Activated CD8-positive, alpha-beta T cell treated with anti-CD3 and anti-CD28 coated beads for 36 hours (primary cell): ENCODE measurements at regions not wholly inside any gene's neighbourhood (a gene's known extent, or its start where the extent isn't known, plus 50 kb on each side); places are given as distances from the start of the nearest gene placed in this dataset.
"Not testable (repeated sequence)": the region's sequence is repeated elsewhere in the genome, so short reads cannot be mapped to it uniquely, and the experiment has no call there.

ENCODE experiments used
- ATAC-seq: fragments of 200-7000 bp; cut with Tn5 transposase; one replicate; pipeline ENCODE4 v1.10.0; 2021; ENCODE audit warnings: mild to moderate bottlenecking, moderate library complexity
- CTCF ChIA-PET: fragments of 350-600 bp; sonication (Branson Sonifier 250); formaldehyde crosslinking; loops from one replicate; lab custom pipeline; 2021; ENCODE audit warnings: antibody characterized with exemption; lab: Charles Lee
- POLR2A ChIA-PET: fragments of 350-600 bp; sonication (Branson Sonifier 250); formaldehyde crosslinking; loops from one replicate; lab custom pipeline; 2021; ENCODE audit warnings: antibody characterized with exemption; lab: Charles Lee
- DNase-seq: peaks from one replicate; pipeline ENCODE4 v3.0.0-alpha.2; 2020
- H3K27ac Mint-ChIP-seq: one replicate; pipeline ENCODE4 v1.8.0; 2021; ENCODE audit warnings: mild to moderate bottlenecking, mixed read lengths
- H3K27me3 Mint-ChIP-seq: one replicate; pipeline ENCODE4 v1.8.0; 2021; ENCODE audit warnings: mixed read lengths
- H3K36me3 Mint-ChIP-seq: one replicate; pipeline ENCODE4 v1.8.0; 2021; ENCODE audit warnings: low read depth, mixed read lengths
- H3K4me1 Mint-ChIP-seq: one replicate; pipeline ENCODE4 v1.8.0; 2021; ENCODE audit warnings: low read depth, mixed read lengths
- H3K4me3 Mint-ChIP-seq: one replicate; pipeline ENCODE4 v1.8.0; 2021; ENCODE audit warnings: mild to moderate bottlenecking, moderate library complexity, mixed read lengths
- H3K9me3 Mint-ChIP-seq: one replicate; pipeline ENCODE4 v1.8.0; 2021; ENCODE audit warnings: mixed read lengths
- intact Hi-C: fragments of 100-400 bp; cut with micrococcal nuclease; formaldehyde crosslinking; loops from one replicate; pipeline ENCODE4 v1.10.0; 2022
- TF ChIP-seq, protein P1 (sequence below): fragments of 200-600 bp; IDR thresholded peaks from one replicate; pipeline ENCODE4 v1.8.0; 2022; ENCODE audit warnings: antibody characterized with exemption, mild to moderate bottlenecking

DNA sequence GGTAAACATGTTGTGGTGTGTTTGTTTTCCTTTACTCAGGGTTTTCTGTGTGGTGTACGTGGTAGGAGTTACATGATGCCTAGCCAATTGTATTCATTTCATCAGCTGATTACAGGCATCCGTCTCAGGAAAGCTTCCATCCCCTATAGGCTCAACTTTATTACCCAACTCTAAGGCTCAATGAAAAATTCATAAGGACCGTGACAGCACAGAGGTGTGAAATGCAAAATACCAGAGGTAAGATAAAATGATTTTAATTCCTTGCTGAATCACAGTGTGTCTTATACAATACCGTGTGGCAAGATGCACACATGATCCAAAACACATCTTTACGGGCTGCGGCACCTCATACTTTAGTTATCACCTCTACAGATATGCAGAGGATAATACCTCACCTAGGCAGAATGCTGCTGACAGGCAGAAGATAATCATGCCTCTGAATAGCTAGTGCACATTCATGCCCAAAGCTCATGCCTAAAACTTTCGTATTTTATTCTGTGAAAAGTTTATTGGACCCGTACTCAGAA lies 87.2 kb upstream of the DIO2 start:
- ChIA-PET POLR2A (no interaction called here), CTCF (no interaction called here)
- Mint-ChIP-seq H3K4me3 (no peak overlapping the region), H3K27ac (no peak overlapping the region), H3K4me1 (no peaks in the 10 kb centered on the region), H3K36me3 (no peaks in the 10 kb centered on the region), H3K9me3 (peaks cover 6% of the 10 kb centered on the region), H3K27me3 (no peaks in the 10 kb centered on the region)
- intact Hi-C loops, result no loop called here
- TF ChIP-seq, protein P1, sequence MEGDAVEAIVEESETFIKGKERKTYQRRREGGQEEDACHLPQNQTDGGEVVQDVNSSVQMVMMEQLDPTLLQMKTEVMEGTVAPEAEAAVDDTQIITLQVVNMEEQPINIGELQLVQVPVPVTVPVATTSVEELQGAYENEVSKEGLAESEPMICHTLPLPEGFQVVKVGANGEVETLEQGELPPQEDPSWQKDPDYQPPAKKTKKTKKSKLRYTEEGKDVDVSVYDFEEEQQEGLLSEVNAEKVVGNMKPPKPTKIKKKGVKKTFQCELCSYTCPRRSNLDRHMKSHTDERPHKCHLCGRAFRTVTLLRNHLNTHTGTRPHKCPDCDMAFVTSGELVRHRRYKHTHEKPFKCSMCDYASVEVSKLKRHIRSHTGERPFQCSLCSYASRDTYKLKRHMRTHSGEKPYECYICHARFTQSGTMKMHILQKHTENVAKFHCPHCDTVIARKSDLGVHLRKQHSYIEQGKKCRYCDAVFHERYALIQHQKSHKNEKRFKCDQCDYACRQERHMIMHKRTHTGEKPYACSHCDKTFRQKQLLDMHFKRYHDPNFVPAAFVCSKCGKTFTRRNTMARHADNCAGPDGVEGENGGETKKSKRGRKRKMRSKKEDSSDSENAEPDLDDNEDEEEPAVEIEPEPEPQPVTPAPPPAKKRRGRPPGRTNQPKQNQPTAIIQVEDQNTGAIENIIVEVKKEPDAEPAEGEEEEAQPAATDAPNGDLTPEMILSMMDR, result no peak
- DNase-seq, result no peak
- no peak for ATAC-seq

DNA sequence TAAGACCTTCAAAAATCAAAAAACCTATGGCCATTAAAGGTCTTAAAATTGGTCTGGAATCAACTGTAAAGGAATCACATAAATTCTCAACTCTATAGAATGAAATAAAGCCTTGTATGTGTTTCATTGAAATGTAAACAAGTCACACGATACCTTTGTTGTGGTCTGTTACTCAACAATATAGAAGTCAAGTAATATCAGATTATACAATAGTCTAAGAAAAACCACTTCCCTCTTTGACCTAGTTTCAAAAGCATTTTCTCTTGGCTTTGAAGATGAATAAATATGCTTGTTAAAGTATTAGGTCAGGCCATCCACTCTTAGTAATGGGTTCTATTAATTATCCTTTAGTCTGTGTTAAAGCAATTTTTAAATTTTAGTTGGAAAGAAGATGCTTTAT lies 79.8 kb upstream of the DIO2 start:
- no peaks in the 10 kb centered on the region for H3K4me1 Mint-ChIP-seq
- POLR2A ChIA-PET, result no interaction called here
- peaks cover 2% of the 10 kb centered on the region for H3K9me3 Mint-ChIP-seq
- no peak for DNase-seq
- no peaks in the 10 kb centered on the region for H3K36me3 Mint-ChIP-seq
- TF ChIP-seq, protein P1, result no peak
- intact Hi-C loops, result no loop called here
- ATAC-seq, result no peak
- CTCF ChIA-PET, result interaction anchor here (0.6 kb wide), 1 partner anchor 681 kb away, joined by 3 read pairs; no protein-coding TSS in a partner anchor
- no peak overlapping the region for H3K27ac Mint-ChIP-seq
- H3K27me3 Mint-ChIP-seq, result no peaks in the 10 kb centered on the region
- no peak overlapping the region for H3K4me3 Mint-ChIP-seq

DNA sequence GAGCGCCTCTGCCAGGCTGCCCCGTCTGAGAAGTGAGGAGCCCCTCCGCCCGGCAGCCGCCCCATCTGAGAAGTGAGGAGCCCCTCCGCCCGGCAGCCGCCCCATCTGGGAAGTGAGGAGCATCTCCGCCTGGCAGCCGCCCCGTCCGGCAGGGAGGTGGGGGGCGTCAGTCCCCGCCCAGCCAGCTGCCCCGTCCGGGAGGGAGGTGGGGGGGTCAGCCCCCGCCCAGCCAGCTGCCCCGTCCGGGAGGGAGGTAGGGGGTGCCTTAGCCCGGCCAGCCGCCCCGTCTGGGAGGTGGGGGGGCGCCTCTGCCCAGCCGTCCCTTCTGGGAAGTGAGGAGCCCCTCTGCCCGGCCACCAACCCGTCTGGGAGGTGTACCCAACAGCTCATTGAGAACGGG lies 75.4 kb upstream of the DIO2 start:
- H3K4me1 Mint-ChIP-seq, DNase-seq, ATAC-seq, H3K9me3 Mint-ChIP-seq, H3K36me3 Mint-ChIP-seq, CTCF ChIA-PET, POLR2A ChIA-PET, H3K27me3 Mint-ChIP-seq, H3K4me3 Mint-ChIP-seq, H3K27ac Mint-ChIP-seq, intact Hi-C loops: not testable (repeated sequence)

DNA sequence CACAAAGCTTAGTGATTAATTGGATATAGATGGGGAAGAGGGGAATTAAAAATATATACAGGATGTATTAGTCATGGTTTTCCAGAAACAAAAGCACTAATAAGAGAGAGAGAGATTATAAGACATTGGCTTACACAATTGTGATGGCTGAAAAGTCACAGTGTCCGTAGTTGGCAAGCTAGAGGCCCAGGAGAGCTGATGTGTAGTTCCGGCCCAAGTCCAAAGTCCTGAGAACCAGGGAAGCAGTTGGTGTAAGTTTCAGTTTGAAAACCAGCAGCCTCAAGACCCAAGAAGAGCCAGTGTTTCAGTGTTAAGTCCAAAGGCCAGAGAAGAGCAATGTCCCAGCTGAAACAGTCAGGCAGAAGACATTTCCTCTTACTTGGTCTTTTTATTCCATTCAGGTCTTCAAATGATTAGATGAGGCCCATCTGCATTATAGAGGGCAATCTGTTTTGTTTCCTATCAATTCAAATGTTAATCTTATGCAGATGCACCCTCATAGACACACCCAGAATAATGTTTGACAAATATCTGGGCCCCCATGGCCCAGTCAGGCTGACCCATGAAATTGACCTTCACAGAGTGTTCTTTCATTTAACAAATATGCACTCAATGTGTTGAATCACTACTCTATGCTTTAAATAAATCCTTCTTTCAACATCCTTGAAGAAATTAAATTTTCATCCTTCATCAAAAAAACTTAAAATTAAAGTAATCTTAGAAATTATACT lies 67.2 kb upstream of the DIO2 start:
- intact Hi-C loops, result no loop called here
- CTCF ChIA-PET, result no interaction called here

DNA sequence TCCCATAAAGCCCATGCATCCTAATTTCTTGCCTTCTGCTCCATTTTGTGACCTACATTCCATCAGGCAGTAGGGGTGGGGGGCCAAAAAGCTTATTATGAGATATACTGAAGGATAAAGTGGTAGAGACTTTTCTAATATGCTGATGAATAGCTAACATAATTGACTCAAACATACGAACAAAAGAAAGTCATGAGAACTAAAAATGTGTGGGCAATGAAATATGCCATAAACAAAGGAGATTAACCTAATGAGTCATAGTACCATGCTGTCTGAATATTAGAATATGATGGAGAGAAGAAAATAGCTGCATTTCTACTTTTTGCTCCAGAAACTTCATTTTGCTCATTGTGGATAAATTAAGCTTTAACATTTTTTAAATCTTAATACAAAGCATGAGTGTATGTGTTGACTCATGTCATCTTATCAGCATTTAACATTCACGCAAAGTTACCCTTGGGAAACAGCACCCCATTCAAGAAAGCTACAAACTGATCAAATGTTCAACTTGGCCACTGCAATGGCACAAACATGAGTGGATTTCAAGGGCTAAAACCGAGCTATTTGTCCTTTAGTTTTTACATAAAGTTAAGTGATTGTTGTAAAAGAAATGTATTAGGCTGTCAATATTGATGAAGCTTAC lies 64.0 kb upstream of the DIO2 start:
- TF ChIP-seq, protein P1, result no peak
- no peaks in the 10 kb centered on the region for H3K27me3 Mint-ChIP-seq
- no peaks in the 10 kb centered on the region for H3K36me3 Mint-ChIP-seq
- DNase-seq (no peak), ATAC-seq (no peak)
- ChIA-PET CTCF (interaction anchor here (0.6 kb wide), 1 partner anchor 572 kb away, joined by 4 read pairs; no protein-coding TSS in a partner anchor), POLR2A (no interaction called here)
- no peak overlapping the region for H3K4me3 Mint-ChIP-seq
- no peak overlapping the region for H3K27ac Mint-ChIP-seq
- no peaks in the 10 kb centered on the region for H3K9me3 Mint-ChIP-seq
- H3K4me1 Mint-ChIP-seq, result no peaks in the 10 kb centered on the region
- intact Hi-C loops, result no loop called here

More for the DNA sequence above, 67.2 kb upstream of the DIO2 start:
- H3K27ac Mint-ChIP-seq, result no peak overlapping the region
- no peak for DNase-seq
- POLR2A ChIA-PET, result no interaction called here
- no peaks in the 10 kb centered on the region for H3K4me1 Mint-ChIP-seq
- TF ChIP-seq, protein P1, result no peak
- H3K4me3 Mint-ChIP-seq, result no peak overlapping the region
- peaks cover 3% of the 10 kb centered on the region for H3K9me3 Mint-ChIP-seq
- no peak for ATAC-seq
- H3K36me3 Mint-ChIP-seq, result no peaks in the 10 kb centered on the region
- H3K27me3 Mint-ChIP-seq, result no peaks in the 10 kb centered on the region

DNA sequence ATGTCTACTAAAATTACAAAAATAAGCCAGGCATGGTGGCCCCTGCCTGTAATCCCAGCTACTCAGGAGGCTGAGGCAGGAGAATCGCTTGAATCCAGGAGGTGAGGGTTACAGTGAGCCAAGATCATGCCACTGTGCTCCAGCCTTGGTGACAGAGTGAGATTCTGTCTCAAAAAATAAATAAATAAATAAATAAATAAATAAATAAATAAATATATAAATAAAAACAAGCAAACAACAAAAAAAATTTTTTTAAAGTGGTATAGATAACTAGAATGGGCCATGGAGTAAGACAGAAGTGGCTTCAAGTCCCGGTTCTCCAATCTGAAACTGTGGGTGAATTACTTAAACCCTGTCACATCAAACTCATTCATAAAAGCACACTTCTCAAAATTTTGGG lies 63.0 kb upstream of the DIO2 start:
- ATAC-seq, H3K27ac Mint-ChIP-seq, H3K36me3 Mint-ChIP-seq, H3K27me3 Mint-ChIP-seq, intact Hi-C loops, CTCF ChIA-PET, H3K9me3 Mint-ChIP-seq, H3K4me3 Mint-ChIP-seq, DNase-seq, POLR2A ChIA-PET, H3K4me1 Mint-ChIP-seq: not testable (repeated sequence)
